Tibial nerve (tissue), 4 donors: ENCODE measurements at regions not wholly inside any gene's neighbourhood (a gene's known extent, or its start where the extent isn't known, plus 50 kb on each side); places are given as distances from the start of the nearest gene placed in this dataset.

Source experiments
- DNase-seq, 2 donors: peaks; one replicate each; pipeline ENCODE4 v3.0.0-alpha.2; 2019; ENCODE audit warnings: low spot score in 2 of 2
- H3K27ac ChIP-seq, 4 donors: fragments of 200-600 bp; sonication (generic) in 3 of 4; one replicate each; pipeline ENCODE4 v1.5.1; 2017 to 2019; ENCODE audit warnings: mild to moderate bottlenecking in 1 of 4
- H3K27me3 ChIP-seq, 2 donors: fragments of 200-600 bp; sonication (generic) in 1 of 2; one replicate each; pipeline versions ENCODE4 v1.5.1 to v1.6.0; 2017 to 2019
- H3K36me3 ChIP-seq, 3 donors: fragments of 200-600 bp; sonication (generic); one replicate each; pipeline ENCODE4 v1.5.1; 2018 to 2019
- H3K4me1 ChIP-seq, 4 donors: fragments of 200-600 bp; sonication (generic) in 3 of 4; one replicate each; pipeline ENCODE4 v1.5.1; 2017 to 2019
- H3K4me3 ChIP-seq, 4 donors: fragments of 200-600 bp; sonication (generic) in 3 of 4; one replicate each; pipeline ENCODE4 v1.5.1; 2017 to 2019; ENCODE audit warnings: mild to moderate bottlenecking in 1 of 4, moderate library complexity in 1 of 4
- H3K9me3 ChIP-seq, 4 donors: fragments of 200-600 bp; sonication (generic) in 3 of 4; one replicate each; pipeline ENCODE4 v1.5.1; 2017 to 2019
- EP300 ChIP-seq, 2 donors: sonication (generic); formaldehyde crosslinking; IDR thresholded peaks; one replicate each; pipeline ENCODE4 v1.6.1; 2017; ENCODE audit warnings: antibody characterized with exemption in 2 of 2, mild to moderate bottlenecking in 1 of 2
- POLR2A ChIP-seq, 2 donors: fragments of 450-650 bp; IDR thresholded peaks; one replicate each; pipeline ENCODE4 v1.6.1; 2017; ENCODE audit warnings: antibody characterized with exemption in 2 of 2, mild to moderate bottlenecking in 2 of 2, moderate library complexity in 2 of 2
- WGBS, 2 donors: methylation state at CpG; one replicate each; pipeline ENCODE4 v1.1.5; 2018; 5-methylcytosine and 5-hydroxymethylcytosine counted together
- TF ChIP-seq, protein P1 (sequence below), 5 experiments: fragments of 200-600 bp in 3 of 5; fragments of 450-650 bp in 2 of 5; sonication (generic) in 3 of 5; IDR thresholded peaks; one replicate each; pipeline ENCODE4 v1.5.1; 2016 to 2019; ENCODE audit warnings: antibody characterized with exemption in 5 of 5, mild to moderate bottlenecking in 3 of 5, moderate library complexity in 2 of 5

GRCh38 chr1:63032171-63032570, 248.2 kb downstream of the ATG4C start:
- Histone ChIP-seq H3K4me3 (no peak overlapping the region), H3K4me1 (no peaks in the 10 kb centered on the region), H3K27me3 (no peaks in the 10 kb centered on the region), H3K27ac (no peak overlapping the region), H3K9me3 (peaks cover 0 to 9% (median 0%) of the 10 kb centered on the region in 4 donors), H3K36me3 (no peaks in the 10 kb centered on the region)
- no peak for TF ChIP-seq EP300 (IDR thresholded peaks at IDR 0.05)
- TF ChIP-seq POLR2A (IDR thresholded peaks at IDR 0.05), result no peak
- TF ChIP-seq, protein P1, sequence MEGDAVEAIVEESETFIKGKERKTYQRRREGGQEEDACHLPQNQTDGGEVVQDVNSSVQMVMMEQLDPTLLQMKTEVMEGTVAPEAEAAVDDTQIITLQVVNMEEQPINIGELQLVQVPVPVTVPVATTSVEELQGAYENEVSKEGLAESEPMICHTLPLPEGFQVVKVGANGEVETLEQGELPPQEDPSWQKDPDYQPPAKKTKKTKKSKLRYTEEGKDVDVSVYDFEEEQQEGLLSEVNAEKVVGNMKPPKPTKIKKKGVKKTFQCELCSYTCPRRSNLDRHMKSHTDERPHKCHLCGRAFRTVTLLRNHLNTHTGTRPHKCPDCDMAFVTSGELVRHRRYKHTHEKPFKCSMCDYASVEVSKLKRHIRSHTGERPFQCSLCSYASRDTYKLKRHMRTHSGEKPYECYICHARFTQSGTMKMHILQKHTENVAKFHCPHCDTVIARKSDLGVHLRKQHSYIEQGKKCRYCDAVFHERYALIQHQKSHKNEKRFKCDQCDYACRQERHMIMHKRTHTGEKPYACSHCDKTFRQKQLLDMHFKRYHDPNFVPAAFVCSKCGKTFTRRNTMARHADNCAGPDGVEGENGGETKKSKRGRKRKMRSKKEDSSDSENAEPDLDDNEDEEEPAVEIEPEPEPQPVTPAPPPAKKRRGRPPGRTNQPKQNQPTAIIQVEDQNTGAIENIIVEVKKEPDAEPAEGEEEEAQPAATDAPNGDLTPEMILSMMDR (IDR thresholded peaks at IDR 0.05), result no peak
- 70 to 90% methylated on average over 4 of the region's 4 CpGs for WGBS, 2 donors
- DNase-seq, result no peak

DNA sequence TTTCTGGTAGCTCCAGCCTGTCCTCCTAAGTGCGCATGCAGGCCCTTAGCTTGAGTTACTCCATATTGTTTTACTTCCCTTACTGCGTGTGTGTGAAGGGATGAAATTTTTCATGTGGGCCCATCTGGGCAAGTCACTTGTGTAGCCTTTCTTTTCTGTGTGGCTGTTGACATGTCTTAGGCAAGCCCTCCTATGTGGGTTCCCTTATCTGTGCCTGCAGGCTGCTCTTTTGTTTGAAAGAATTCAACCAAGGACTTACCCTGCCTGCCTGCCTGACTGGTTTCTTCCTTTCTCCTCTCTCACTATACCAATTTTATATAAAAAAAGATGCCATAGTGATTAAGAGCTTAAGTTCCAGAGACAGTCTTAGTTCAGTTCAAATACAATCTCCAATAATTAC, 249.3 kb downstream of the ATG4C start:
- WGBS, 2 donors, result 94 to 98% methylated on average over 2 of the region's 2 CpGs
- Histone ChIP-seq H3K4me1 (no peaks in the 10 kb centered on the region), H3K27me3 (no peaks in the 10 kb centered on the region), H3K9me3 (peaks cover 0 to 9% (median 0%) of the 10 kb centered on the region in 4 donors), H3K27ac (no peak overlapping the region), H3K36me3 (no peaks in the 10 kb centered on the region), H3K4me3 (no peak overlapping the region)
- no peak for DNase-seq
- TF ChIP-seq EP300 (IDR thresholded peaks at IDR 0.05) (no peak), POLR2A (IDR thresholded peaks at IDR 0.05) (no peak)
- TF ChIP-seq, protein P1 (IDR thresholded peaks at IDR 0.05), result no peak

DNA sequence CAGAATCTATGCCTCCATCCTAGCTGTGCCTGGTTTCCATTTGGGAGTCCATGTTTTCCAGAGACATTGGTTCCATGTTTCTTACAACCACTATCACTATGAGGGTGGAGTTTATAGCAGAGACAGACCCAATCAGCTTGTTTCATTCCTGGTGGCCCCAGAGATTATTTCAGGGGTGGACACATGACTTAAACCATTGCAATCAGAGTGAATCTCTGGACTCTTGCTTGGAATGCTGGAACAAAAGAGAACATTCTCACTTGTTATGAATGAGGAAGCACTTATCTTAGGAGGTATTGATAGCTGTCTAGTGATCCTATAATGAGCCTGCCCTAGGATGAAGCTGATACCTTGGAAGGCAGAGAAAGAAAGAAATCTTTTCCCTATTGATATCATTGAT, 250.3 kb downstream of the ATG4C start:
- no peak overlapping the region for H3K27ac ChIP-seq
- TF ChIP-seq, protein P1 (IDR thresholded peaks at IDR 0.05), result no peak
- TF ChIP-seq POLR2A (IDR thresholded peaks at IDR 0.05), result no peak
- no peak for TF ChIP-seq EP300 (IDR thresholded peaks at IDR 0.05)
- H3K36me3 ChIP-seq, result no peaks in the 10 kb centered on the region
- H3K4me1 ChIP-seq, result no peaks in the 10 kb centered on the region
- no peak overlapping the region for H3K4me3 ChIP-seq
- DNase-seq, result no peak
- no peaks in the 10 kb centered on the region for H3K27me3 ChIP-seq
- peaks cover 0 to 3% (median 0%) of the 10 kb centered on the region in 4 donors for H3K9me3 ChIP-seq

DNA sequence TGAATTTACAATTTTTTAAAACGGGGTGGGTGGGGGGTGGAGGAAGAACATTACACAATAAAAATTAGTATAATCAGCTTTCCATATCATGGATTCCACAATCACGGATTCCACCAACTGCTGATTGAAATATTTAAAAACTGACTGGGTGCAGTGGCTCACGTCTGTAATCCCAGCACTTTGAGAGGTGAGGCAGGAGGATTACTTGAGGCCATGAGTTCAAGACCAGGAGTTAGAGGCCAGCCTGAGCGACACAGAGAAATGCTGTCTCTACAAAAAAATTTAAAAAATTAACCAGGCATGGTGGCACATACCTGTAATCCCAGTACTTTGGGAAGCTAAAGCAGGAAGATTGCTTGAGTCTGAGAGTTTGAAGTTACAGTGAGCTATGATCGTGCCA, 254.7 kb downstream of the ATG4C start:
- Histone ChIP-seq H3K36me3 (no peaks in the 10 kb centered on the region), H3K4me3 (no peak overlapping the region), H3K9me3 (no peaks in the 10 kb centered on the region), H3K27me3 (no peaks in the 10 kb centered on the region), H3K4me1 (no peaks in the 10 kb centered on the region), H3K27ac (no peak overlapping the region)
- TF ChIP-seq EP300 (IDR thresholded peaks at IDR 0.05), result no peak
- DNase-seq, result no peak
- WGBS, 2 donors, result 93 to 94% methylated on average over 5 of the region's 5 CpGs

GRCh38 chr1:63041660-63042059, 257.7 kb downstream of the ATG4C start:
- Histone ChIP-seq H3K27me3 (no peaks in the 10 kb centered on the region), H3K4me1 (no peaks in the 10 kb centered on the region), H3K27ac (no peak overlapping the region), H3K36me3 (no peaks in the 10 kb centered on the region), H3K9me3 (no peaks in the 10 kb centered on the region), H3K4me3 (no peak overlapping the region)
- DNase-seq, result no peak
- TF ChIP-seq POLR2A (IDR thresholded peaks at IDR 0.05) (no peak), EP300 (IDR thresholded peaks at IDR 0.05) (no peak)
- TF ChIP-seq, protein P1 (IDR thresholded peaks at IDR 0.05), result no peak
- 79 to 88% methylated on average over 3 of the region's 3 CpGs for whole genome bisulfite sequencing, 2 donors

DNA sequence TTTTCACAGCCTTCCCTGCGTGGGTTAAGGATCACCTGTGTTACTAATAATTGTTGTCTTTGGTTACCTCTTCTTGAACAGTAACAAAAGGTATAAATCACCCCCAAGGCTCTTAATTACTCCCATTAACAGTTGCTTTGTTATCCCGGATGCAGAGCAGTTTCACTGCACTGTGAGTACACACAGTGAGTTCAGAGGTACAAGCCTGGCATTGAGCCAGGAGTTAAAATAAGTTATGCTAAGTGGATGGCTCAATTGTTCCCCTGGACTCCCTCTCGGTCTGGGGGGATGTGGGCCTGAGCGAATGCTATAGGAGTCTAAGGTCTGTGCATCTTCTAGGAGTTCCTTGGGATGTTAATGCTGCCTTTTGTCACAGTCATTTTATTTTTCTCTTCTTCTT, 258.3 kb downstream of the ATG4C start:
- H3K4me1 ChIP-seq, result no peaks in the 10 kb centered on the region
- 46 to 51% methylated on average over 4 of the region's 4 CpGs for WGBS, 2 donors
- no peak overlapping the region for H3K27ac ChIP-seq
- no peak for DNase-seq
- no peaks in the 10 kb centered on the region for H3K27me3 ChIP-seq
- no peaks in the 10 kb centered on the region for H3K9me3 ChIP-seq
- H3K36me3 ChIP-seq, result no peaks in the 10 kb centered on the region
- H3K4me3 ChIP-seq, result no peak overlapping the region
- TF ChIP-seq, protein P1 (IDR thresholded peaks at IDR 0.05), result no peak
- TF ChIP-seq EP300 (IDR thresholded peaks at IDR 0.05) (no peak), POLR2A (IDR thresholded peaks at IDR 0.05) (no peak)
